ENCODE measurements at regions not wholly inside any gene's neighbourhood (a gene's known extent, or its start where the extent isn't known, plus 50 kb on each side); places are given as distances from the start of the nearest gene placed in this dataset.

GRCh38 chr2:133773854-133774653, 205.8 kb upstream of the NCKAP5 start:
- DNase-seq, result no peak

- no peak for DNase-seq
Observed at GRCh38 chr2:133774654-133775015, 206.4 kb upstream of the NCKAP5 start.

GRCh38 chr2:133776936-133777573, 208.8 kb upstream of the NCKAP5 start:
- no peak for DNase-seq

- DNase-seq, result no peak
Observed at GRCh38 chr2:133777574-133777960, 209.3 kb upstream of the NCKAP5 start.

- no peak for DNase-seq
Observed at GRCh38 chr2:133780099-133780996, 212.1 kb upstream of the NCKAP5 start.

- DNase-seq, result no peak
Observed at GRCh38 chr2:133780997-133781513, 212.8 kb upstream of the NCKAP5 start.

- no peak for DNase-seq
Observed at GRCh38 chr2:133787207-133787606, 218.9 kb upstream of the NCKAP5 start.

GRCh38 chr2:133787651-133788050, 219.4 kb upstream of the NCKAP5 start:
- DNase-seq, result no peak

- DNase-seq, result no peak
Observed at GRCh38 chr2:133788386-133788785, 220.1 kb upstream of the NCKAP5 start.

GRCh38 chr2:133789743-133790142, 221.5 kb upstream of the NCKAP5 start:
- no peak for DNase-seq

- DNase-seq, result no peak
Observed at GRCh38 chr2:133790711-133791110, 222.4 kb upstream of the NCKAP5 start.

- DNase-seq, result no peak
Observed at GRCh38 chr2:133791191-133791590, 222.9 kb upstream of the NCKAP5 start.

- no peak for DNase-seq
Observed at GRCh38 chr2:133792223-133792622, 224.0 kb upstream of the NCKAP5 start.

- DNase-seq, result no peak
Observed at GRCh38 chr2:133794114-133794513, 225.9 kb upstream of the NCKAP5 start.

- no peak for DNase-seq
Observed at GRCh38 chr2:133801946-133802345, 233.7 kb upstream of the NCKAP5 start.

GRCh38 chr2:133802409-133803039, 234.3 kb upstream of the NCKAP5 start:
- no peak for DNase-seq

- DNase-seq, result no peak
Observed at GRCh38 chr2:133806564-133806963, 238.3 kb upstream of the NCKAP5 start.

- no peak for DNase-seq
Observed at GRCh38 chr2:133809485-133809884, 241.2 kb upstream of the NCKAP5 start.

GRCh38 chr2:133810559-133810958, 242.3 kb upstream of the NCKAP5 start:
- no peak for DNase-seq

- DNase-seq, result no peak
Observed at GRCh38 chr2:133811409-133812125, 243.3 kb upstream of the NCKAP5 start.

GRCh38 chr2:133812826-133813617, 244.8 kb upstream of the NCKAP5 start:
- DNase-seq, result no peak
